Kidney (tissue), 13 donors: ENCODE measurements at regions not wholly inside any gene's neighbourhood (a gene's known extent, or its start where the extent isn't known, plus 50 kb on each side); places are given as distances from the start of the nearest gene placed in this dataset.
A peak's percentile ranks its signal among the peaks of the same experiment; 100 is the strongest.

Source experiments
- DNase-seq, 5 donors: peaks; one replicate each; pipeline ENCODE4 v3.0.0-alpha.2; 2013 to 2020
- FAIRE-seq: peaks from 2 replicates; lab custom pipeline; 2012; peaks lifted over from hg19 to GRCh38; lab: Jason Lieb, UNC
- H3K27ac ChIP-seq, 2 donors: one replicate each; pipeline ENCODE4 v1.7.0; 2013; ENCODE audit warnings: low read depth in 2 of 2, low read length in 2 of 2, inconsistent platforms in 1 of 2
- H3K27me3 ChIP-seq: one replicate; pipeline ENCODE4 v1.7.1; 2013; ENCODE audit warnings: low read length, inconsistent platforms; ENCODE audit not compliant: control insufficient read depth, insufficient read depth
- H3K36me3 ChIP-seq, 3 donors: one replicate each; pipeline versions ENCODE4 v1.7.0 to v1.7.1; 2013; ENCODE audit warnings: low read length in 3 of 3, control low read depth in 1 of 3, inconsistent platforms in 1 of 3; ENCODE audit not compliant: insufficient read depth in 3 of 3, control insufficient read depth in 2 of 3
- H3K4me1 ChIP-seq, 3 donors: one replicate each; pipeline versions ENCODE4 v1.7.0 to v1.7.1; 2013; ENCODE audit warnings: low read length in 3 of 3, inconsistent platforms in 1 of 3, low read depth in 1 of 3; ENCODE audit not compliant: control insufficient read depth in 2 of 3, insufficient read depth in 2 of 3
- H3K4me3 ChIP-seq, 3 donors: one replicate each; pipeline versions ENCODE4 v1.7.0 to v1.8.1; 2013; ENCODE audit warnings: low read length in 3 of 3, control low read depth in 1 of 3, inconsistent platforms in 1 of 3
- H3K9ac ChIP-seq, 3 donors: one replicate each; pipeline versions ENCODE4 v1.7.0 to v1.7.1; 2013; ENCODE audit warnings: low read length in 3 of 3, control low read depth in 1 of 3, inconsistent platforms in 1 of 3
- H3K9me3 ChIP-seq, 3 donors: one replicate each; pipeline versions ENCODE4 v1.7.0 to v1.7.1; 2013; ENCODE audit warnings: low read length in 3 of 3, control low read depth in 1 of 3, inconsistent platforms in 1 of 3; ENCODE audit not compliant: control insufficient read depth in 2 of 3, insufficient read depth in 1 of 3
- CTCF ChIP-seq: IDR thresholded peaks from 3 replicates; pipeline ENCODE4 v1.5.1; 2012; ENCODE audit warnings: mild to moderate bottlenecking, moderate library complexity, borderline replicate concordance; ENCODE audit not compliant: insufficient read depth; ENCODE audit errors: extremely low read depth
- intact Hi-C: fragments of 100-400 bp; cut with DNase I; formaldehyde crosslinking; loops from one replicate; pipeline ENCODE4 v1.11.1; 2022
- donor health status: control.
- donor health status: control.
- donor health status: control.
- donor health status: control.
- donor health status: control.
- donor health status: DM: yes; HTN: yes; CAD: no.
- donor health status: Normal renal cell carcinoma (clear cell type).

DNA sequence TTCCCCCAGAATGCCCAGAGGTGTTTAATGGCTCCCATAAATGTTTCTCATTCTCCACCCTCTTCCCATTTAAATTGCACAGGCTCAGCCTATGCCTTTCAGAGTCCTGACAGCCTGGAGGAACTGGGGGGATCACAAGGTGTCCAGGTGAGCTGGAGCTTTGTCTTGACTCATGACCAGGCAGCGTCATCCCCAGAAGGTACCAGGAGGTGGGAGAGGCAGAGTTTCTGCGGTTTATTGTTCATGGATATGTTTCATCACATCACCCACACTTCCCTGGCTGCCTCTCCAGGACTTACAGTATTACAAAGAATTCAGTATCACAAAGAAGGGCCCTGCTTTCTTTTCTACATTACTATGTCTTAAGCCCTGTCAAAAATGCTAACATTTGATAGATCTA, 103.2 kb upstream of the GALNT18 start:
- Histone ChIP-seq H3K9me3 (peaks cover 0 to 3% (median 0%) of the 10 kb centered on the region in 3 donors), H3K4me1 (no peaks in the 10 kb centered on the region), H3K27ac (no peak overlapping the region), H3K27me3 (no peaks in the 10 kb centered on the region), H3K9ac (no peak overlapping the region), H3K4me3 (no peak overlapping the region), H3K36me3 (no peaks in the 10 kb centered on the region)
- DNase-seq (no peak), FAIRE-seq (no peak)
- no peak for TF ChIP-seq CTCF
- intact Hi-C loops: no loop called here

DNA sequence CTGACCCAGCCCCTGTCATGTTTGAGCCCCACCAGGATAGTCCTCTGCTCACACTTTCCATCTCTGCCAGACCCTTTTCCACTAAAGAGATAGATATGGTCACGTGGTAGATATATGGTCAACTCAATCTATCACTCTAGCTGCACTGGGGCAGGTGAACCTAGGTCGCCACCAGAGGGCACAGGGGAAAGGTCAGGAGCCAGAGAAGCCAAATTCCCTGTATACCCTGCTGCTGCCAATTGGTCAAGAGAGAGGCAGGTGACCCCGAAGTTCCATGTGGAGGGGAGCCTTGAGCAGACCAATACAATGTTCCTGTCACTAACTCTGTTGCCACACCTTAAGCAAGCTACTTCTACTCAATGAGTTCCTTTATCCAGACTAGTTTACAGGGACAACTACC, 101.1 kb upstream of the GALNT18 start:
- Histone ChIP-seq H3K27me3 (no peaks in the 10 kb centered on the region), H3K4me1 (no peaks in the 10 kb centered on the region), H3K9me3 (peaks cover 0 to 3% (median 0%) of the 10 kb centered on the region in 3 donors), H3K36me3 (no peaks in the 10 kb centered on the region), H3K4me3 (no peak overlapping the region), H3K27ac (no peak overlapping the region), H3K9ac (no peak overlapping the region)
- FAIRE-seq: no peak
- intact Hi-C loops: no loop called here
- no peak for TF ChIP-seq CTCF
- no peak for DNase-seq

DNA sequence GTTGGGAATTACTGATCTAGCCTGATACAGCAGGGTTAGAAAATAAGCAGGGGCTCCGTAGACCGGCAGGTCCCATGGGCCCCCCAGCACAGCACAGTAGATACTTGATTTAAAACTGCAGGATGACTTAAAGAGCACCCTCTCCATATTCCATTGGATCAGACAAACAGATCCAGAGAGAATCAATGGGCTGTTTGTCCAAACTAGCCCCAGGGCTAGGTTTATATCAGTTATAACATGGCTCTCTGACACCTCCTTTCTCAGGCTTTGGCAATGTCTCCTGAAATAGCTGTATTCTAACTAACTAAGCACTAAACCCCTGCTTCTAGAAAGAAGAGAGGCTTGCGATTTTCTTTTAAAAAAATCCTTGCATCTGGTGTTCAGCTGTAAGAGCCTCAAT, 100.4 kb upstream of the GALNT18 start:
- Histone ChIP-seq H3K27ac (no peak overlapping the region), H3K9ac (no peak overlapping the region), H3K27me3 (no peaks in the 10 kb centered on the region), H3K36me3 (no peaks in the 10 kb centered on the region), H3K4me3 (no peak overlapping the region), H3K9me3 (peaks cover 0 to 3% (median 0%) of the 10 kb centered on the region in 3 donors), H3K4me1 (no peaks in the 10 kb centered on the region)
- FAIRE-seq (no peak), DNase-seq (no peak)
- intact Hi-C loops: no loop called here
- no peak for TF ChIP-seq CTCF

DNA sequence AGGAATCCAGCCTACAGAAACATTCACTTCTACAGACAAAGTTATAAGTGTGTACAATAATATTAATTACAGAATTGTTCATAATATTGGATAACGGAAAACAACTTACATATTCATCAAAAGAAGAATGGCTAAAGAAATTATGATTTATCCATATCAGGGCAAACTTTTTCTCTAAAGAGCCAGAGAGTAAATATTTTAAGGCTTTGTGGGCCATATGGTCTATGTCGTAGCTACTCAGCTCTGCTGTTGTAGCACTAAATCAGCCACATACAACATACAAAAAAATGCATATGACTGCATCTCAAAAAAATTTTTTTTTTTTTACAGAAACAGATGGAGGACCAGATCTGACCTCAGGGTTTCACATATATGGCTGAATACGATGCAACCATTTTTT, 96.7 kb upstream of the GALNT18 start:
- intact Hi-C loops: no loop called here
- peaks cover 0 to 3% (median 0%) of the 10 kb centered on the region in 3 donors for H3K9me3 ChIP-seq
- no peak overlapping the region for H3K4me3 ChIP-seq
- DNase-seq (peak in 1 of 5 donors; percentile 52), FAIRE-seq (no peak)
- no peak overlapping the region for H3K27ac ChIP-seq
- H3K4me1 ChIP-seq: no peaks in the 10 kb centered on the region
- H3K27me3 ChIP-seq: no peaks in the 10 kb centered on the region
- H3K36me3 ChIP-seq: no peaks in the 10 kb centered on the region
- no peak for TF ChIP-seq CTCF
- no peak overlapping the region for H3K9ac ChIP-seq
